Epithelial cell of esophagus (primary cell): ENCODE measurements at regions not wholly inside any gene's neighbourhood (a gene's known extent, or its start where the extent isn't known, plus 50 kb on each side); places are given as distances from the start of the nearest gene placed in this dataset.

ENCODE experiments used
- DNase-seq: peaks from one replicate; pipeline ENCODE4 v3.0.0; 2010; ENCODE audit warnings: low read depth
- H3K4me3 ChIP-seq: 2 replicates; pipeline ENCODE4 v1.5.1; 2011; ENCODE audit warnings: mild to moderate bottlenecking, low read length, control low read depth
- TF ChIP-seq, protein P1 (sequence below): IDR thresholded peaks from 2 replicates; pipeline ENCODE4 v1.5.1; 2011; ENCODE audit warnings: low read depth, mild to moderate bottlenecking, low read length, control low read depth, inconsistent platforms; ENCODE audit not compliant: insufficient read depth; ENCODE audit errors: missing control alignments

DNA sequence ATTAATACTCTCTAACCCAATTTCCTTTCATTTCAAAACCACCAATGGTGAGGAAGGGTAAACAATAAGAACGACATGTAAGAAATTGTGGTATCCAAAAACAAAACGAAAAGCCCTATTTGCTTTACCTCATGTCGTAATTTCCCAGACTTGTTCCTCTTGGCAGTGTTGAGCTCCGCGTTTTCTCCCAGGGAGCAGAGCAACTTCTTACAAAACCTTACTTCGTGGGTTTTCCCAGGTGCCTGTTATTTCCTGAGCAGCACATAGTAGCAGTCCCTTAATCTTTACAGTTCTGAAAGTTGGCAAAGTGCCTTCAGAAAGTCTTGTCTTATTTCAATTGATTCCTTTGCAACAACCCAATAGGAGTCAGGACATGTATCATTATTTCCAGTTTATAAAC, 207.9 kb upstream of the MARCKS start:
- peak; percentile 93 for DNase-seq
- peak overlapping the region; percentile 40 for H3K4me3 ChIP-seq
- TF ChIP-seq, protein P1, sequence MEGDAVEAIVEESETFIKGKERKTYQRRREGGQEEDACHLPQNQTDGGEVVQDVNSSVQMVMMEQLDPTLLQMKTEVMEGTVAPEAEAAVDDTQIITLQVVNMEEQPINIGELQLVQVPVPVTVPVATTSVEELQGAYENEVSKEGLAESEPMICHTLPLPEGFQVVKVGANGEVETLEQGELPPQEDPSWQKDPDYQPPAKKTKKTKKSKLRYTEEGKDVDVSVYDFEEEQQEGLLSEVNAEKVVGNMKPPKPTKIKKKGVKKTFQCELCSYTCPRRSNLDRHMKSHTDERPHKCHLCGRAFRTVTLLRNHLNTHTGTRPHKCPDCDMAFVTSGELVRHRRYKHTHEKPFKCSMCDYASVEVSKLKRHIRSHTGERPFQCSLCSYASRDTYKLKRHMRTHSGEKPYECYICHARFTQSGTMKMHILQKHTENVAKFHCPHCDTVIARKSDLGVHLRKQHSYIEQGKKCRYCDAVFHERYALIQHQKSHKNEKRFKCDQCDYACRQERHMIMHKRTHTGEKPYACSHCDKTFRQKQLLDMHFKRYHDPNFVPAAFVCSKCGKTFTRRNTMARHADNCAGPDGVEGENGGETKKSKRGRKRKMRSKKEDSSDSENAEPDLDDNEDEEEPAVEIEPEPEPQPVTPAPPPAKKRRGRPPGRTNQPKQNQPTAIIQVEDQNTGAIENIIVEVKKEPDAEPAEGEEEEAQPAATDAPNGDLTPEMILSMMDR: no peak

DNA sequence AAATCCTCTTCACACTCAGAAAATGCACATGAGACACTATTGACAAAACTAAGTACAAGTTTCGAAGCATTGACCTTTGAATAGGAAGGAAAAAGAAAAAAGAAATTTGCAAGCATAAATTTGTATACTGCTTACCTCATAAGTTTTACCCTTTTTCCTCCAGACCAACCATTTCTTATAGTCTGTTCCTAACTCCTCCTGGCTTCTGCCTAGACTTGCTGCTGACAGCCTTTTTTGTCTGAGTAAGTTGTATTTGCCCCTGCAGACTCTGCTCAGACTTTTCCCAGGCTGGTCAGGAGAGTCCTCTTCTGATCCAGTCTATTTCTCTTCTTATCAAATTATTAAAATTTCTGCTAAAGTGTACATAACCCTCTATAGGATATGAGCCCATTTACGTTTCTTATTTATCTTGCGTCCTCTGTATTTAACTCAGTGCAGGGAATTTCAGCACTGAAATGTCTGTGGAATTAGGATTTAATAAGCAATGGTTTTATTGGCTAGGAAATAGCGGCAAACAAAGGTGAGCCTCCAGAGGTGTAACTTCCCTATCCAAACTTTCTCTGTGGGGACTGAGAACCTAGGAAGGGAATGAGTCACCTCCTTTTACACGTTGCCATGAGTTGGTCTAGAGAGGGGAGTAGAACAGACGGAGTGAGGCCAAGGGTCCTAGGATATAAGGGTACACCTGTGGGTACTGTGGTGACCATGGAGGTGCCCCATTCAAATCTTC, 207.1 kb upstream of the MARCKS start:
- H3K4me3 ChIP-seq: peak overlapping the region; percentile 40
- peak; percentile 69 for DNase-seq
- TF ChIP-seq, protein P1: no peak

DNA sequence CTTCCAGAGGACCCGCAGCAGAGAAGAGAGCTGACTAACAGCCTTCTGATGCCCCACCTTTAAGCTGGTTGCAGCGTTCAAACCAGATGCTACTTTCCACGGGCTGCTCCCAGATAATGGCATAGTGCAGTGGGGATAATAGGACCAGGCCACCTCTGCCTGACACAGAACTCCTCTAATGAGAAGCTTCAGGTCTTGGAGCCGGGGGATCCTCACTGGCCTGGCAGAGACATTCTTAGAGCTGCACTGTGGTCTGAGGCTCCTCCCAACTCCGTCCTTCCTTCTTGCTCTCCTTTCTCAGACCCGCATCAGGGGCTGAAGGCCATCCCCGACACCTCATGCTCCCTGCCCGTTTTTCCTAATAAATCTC, 206.6 kb upstream of the MARCKS start:
- TF ChIP-seq, protein P1: no peak
- no peak overlapping the region for H3K4me3 ChIP-seq
- DNase-seq: no peak

DNA sequence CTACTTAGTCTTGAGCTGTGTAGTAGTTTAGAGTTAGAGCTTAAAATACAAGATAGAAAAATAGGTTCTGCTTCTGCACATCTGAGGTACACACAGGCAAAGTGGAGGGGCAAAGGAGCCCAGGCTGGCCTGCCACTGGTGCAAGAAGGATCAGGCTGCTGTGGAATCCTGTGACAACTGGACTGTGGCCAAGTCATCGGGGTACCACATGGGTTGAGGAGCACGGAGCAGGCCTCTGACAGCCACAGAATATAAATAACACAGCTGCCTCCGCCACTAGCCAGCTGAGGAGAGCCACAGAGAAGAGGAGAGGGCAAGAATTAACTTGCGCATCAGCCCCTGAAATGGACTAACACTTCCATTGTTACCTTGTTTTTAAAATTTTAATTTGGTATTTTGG, 206.0 kb upstream of the MARCKS start:
- TF ChIP-seq, protein P1: no peak
- no peak overlapping the region for H3K4me3 ChIP-seq
- DNase-seq: no peak

DNA sequence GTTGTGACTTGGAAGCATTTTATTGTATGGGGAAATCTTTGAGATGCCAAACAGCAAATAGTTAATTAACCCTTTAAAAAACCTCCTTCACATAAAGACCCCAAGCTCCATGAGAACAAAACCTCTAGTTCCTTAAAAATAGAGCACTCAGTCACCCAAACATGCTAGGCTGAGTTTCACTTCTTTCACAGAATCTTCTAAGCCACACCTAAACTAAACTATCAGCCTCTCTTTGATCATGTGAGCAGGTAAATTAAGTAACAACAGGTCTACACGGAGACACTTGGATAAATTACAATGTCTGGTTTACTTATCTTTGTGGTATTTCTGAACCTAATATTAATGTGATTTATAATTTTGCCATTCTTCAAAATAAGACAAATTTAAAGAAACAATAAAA, 205.2 kb upstream of the MARCKS start:
- no peak for DNase-seq
- H3K4me3 ChIP-seq: no peak overlapping the region
- TF ChIP-seq, protein P1: no peak

DNA sequence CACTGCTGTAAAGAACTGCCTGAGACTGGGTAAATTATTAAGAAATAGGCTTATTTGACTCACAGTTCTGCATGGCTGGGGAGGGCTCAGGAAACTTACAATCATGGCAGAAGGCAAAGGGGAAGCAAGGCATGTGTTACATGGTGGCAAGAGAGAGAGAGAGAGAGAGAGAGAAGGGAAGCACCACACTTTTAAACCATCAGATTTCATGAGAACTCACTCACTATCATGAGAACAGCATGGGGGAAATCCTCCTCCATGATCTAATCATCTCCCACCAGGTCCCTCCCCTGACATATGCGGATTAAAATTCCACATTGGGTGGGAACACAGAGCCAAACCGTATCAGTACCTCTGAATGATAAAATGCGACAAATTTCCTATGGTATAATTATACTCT, 203.9 kb upstream of the MARCKS start:
- no peak for DNase-seq
- H3K4me3 ChIP-seq: no peak overlapping the region
- TF ChIP-seq, protein P1: no peak

DNA sequence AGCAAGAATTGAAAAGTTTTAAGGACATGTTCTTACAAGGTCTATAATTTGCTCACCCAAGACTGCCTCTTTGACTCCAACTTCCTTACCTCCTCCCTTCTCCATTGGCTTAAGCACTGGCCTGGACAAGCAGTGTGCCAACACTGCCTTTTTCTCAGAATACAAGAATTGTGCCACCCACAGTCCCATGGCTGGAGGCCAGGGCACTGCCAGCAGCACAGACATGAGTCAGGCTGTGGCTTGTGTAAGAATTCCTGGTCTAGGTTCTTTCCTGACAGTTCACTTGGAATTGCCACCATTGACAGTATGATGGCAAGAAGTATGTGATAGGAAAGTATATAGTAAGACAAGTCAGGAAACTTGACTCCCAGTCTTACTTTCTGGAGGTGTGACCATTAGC, 202.7 kb upstream of the MARCKS start:
- DNase-seq: peak; percentile 99
- TF ChIP-seq, protein P1: no peak
- H3K4me3 ChIP-seq: no peak overlapping the region
